ENCODE measurements at regions not wholly inside any gene's neighbourhood (a gene's known extent, or its start where the extent isn't known, plus 50 kb on each side); places are given as distances from the start of the nearest gene placed in this dataset.

GRCh38 chr10:3619241-3619640 is 165.8 kb downstream of the KLF6 start:
- TF ChIP-seq CTCF (IDR thresholded peaks at IDR 0.05): no peak
- no peak for TF ChIP-seq EZH2 (IDR thresholded peaks at IDR 0.05; ENCODE audit: borderline replicate concordance, insufficient read depth, low read depth, low read length, poor library complexity, severe bottlenecking)

Measured in B cell (primary cell).